Fibroblast of skin of scalp (primary cell): ENCODE measurements at regions not wholly inside any gene's neighbourhood (a gene's known extent, or its start where the extent isn't known, plus 50 kb on each side); places are given as distances from the start of the nearest gene placed in this dataset.
"Not testable (repeated sequence)": the region's sequence is repeated elsewhere in the genome, so short reads cannot be mapped to it uniquely, and the experiment has no call there.

Source experiments
- DNase-seq: peaks from one replicate; pipeline ENCODE4 v3.0.0-alpha.2; 2013

DNA sequence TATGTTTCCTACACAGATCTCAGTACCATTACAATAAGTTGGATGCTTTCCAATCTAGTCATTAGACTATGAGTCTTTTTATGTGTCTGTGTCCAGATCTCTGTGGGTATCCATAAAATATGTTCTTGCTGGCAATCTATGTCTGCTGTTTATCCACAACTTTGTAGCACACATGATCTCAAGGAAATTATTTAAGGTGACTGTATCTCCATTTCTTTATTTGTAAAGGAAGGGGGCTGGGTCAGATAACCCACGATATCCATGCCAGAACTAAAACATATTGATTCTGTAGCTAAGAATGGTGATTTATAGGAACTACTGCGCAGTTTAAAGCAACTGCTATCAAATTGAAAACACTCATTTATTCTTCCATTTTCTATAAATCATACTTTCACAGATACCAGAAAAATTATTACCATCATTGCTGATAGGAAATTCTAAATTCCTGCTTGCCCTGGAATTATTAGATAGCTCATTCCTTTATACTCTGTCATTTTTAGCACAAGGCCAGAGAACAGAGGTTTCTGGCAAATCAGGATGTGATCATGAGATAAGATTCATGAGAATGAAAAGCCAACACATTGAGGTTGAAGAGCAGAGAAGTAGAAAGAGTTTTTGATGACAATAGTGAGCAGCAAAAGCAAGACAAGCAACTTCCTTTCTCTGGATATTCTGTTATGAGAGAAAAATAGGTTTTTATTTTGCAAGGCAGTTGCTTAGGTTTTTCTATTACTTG is 851.4 kb upstream of the CITED2 start:
- DNase-seq: peak; percentile 65

DNA sequence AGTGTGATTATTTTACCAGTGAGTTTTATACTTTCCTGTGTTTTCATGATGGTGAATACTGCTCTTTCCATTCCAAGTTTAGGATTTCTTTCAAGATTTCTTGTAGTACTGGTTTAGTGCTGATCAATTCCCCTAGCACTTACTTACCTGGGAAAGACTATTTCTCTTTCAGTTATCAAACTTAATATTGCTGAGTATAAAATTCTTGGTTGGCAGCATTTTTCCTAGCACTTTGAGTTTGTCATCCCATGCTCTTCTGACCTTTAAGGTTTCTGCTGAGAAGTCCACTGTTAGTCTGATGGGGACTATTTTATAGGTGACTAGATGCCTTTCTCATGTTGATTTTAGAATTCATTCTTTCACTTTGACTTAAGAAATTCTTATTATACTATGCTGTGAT is 842.8 kb upstream of the CITED2 start:
- DNase-seq: no peak

DNA sequence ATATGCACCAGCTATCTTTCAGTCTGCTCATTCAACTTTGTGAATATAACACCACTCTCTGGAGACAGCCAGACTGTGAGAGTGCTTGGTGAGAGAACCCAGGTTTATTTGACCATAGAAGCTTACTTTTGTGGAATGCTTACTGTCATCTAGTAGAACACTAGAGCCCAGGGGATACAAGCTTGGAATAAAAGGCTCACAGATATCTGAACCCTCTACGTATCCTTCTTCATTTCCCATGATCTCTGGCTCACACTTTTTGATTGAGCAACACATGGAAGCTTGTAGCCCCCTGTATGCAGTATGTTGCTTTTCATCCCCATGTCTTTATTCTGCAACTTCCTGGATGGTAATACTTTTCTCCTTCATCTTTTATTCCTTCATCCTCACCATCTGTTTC is 835.3 kb upstream of the CITED2 start:
- DNase-seq: no peak

GRCh38 chr6:140208286-140208685 is 833.8 kb upstream of the CITED2 start:
- DNase-seq: peak; percentile 19

- DNase-seq: no peak
Measured at GRCh38 chr6:140205795-140206593, 831.5 kb upstream of the CITED2 start.

DNA sequence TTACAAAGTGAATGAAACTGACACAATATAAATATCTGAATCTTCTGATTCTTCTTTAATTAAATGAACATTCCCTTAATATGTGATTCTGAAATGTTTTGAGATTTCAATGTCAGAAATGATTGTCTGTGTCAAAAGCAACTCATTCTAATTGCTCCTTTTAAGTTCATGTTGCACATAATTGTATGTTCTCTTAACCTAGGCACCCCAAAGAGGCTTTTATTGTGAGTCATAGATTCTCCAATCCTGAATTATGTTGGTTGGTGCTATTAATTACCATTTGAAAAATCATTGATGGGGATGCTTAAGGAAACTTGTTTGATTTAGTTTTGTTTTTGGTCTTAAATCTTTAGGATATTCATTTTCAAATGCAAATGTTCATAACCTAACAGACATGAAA is 829.7 kb upstream of the CITED2 start:
- DNase-seq: no peak

DNA sequence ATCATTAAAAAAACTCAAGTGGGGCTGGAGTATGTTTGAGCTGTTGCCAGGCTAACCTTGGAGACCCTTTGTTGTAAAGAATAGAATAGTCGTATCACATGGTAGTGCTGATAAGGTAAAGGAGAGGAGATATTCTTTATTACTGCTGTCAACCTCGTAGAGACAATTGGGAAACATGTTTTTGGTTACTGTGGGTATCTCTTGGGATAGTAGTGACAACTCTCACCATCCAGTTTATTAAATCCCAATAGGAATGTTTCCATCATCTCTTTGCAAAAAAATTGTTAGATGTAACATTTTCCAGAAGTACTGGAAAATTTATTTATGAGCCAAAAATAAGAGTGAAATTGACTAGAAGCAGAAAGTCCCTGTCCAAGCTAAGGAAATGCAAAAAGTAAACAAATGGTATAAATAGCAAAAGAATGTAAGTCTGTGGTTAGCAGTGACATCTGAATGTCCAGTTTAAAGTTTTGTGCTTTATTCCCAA is 829.3 kb upstream of the CITED2 start:
- DNase-seq: peak; percentile 89

GRCh38 chr6:140202964-140203515 is 828.6 kb upstream of the CITED2 start:
- no peak for DNase-seq

GRCh38 chr6:140201787-140202458 is 827.5 kb upstream of the CITED2 start:
- DNase-seq: peak; percentile 36

GRCh38 chr6:140193269-140193668 is 818.8 kb upstream of the CITED2 start:
- DNase-seq: no peak

DNA sequence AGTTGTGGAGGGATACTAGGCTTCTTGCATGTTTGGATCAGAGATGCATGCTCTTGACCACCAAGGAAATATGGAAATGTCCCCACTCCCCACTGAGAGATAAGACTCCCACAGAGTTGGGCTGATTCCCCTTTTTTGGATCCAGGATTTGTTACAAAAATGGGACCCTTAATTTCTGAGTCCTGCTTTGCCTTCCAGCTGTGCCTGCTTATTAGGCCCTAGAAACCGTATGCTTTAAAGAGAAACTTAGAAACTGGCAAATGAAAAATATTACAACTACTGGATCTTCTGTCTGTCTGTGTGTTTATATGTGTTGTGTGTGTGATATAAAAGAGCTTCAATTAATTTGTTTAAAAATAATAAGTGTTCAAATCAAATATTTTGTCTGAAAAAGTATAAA is 817.6 kb upstream of the CITED2 start:
- DNase-seq: no peak

DNA sequence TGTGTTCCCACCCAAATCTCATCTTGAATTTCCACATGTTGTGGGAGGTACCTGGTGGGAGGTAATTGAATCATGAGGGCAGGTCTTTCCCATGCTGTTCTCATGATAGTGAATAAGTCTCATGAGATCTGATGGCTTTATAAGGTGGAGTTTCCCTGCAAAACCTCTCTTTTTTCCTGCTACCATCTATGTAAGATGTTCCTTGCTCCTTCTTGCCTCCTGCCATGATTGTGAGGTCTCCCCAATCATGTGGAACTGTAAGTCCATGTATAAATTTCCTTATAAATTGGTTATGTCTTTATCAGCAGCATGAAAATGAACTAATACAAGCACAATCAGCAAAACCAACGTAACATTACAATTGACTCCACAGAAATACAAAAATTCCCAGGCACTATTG is 814.8 kb upstream of the CITED2 start:
- DNase-seq: not testable (repeated sequence)

- no peak for DNase-seq
Measured at GRCh38 chr6:140185991-140186390, 811.5 kb upstream of the CITED2 start.

DNA sequence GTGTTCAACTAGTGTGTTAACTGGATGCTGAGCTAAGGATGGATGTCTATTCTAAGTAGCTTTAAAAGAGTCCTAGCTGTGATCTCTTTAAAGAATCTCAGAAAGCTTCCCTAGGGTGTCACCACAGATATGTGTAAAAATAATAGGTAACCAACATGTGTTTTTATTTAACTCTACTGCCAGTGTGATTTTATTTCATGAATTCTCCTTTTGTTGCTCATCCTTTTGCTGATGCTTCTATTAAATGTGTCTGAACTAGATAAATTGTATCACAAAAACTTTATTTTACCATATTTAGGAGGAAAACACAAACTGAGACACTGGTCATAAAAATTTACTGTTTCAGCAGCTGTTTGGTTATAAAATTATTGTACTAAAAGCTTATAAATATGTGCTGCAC is 809.4 kb upstream of the CITED2 start:
- DNase-seq: peak; percentile 93

DNA sequence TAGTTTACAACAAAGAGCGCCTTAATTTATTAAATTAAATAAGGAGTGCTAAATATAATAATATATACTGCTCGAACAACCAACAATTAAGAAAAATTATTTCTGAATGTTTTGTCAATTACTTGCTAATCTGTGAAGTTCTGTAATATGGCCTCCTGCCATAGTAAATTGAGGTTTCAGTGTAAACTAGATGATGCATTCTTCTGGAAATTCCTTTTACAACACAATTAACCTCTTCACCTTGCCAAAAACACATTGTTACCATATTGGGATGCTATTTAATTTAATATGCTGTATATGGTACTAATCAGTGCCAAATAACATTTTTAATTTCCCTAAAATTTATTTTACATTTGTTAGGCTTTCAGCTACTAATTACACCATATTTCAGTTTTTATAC is 808.4 kb upstream of the CITED2 start:
- peak; percentile 58 for DNase-seq

- DNase-seq: peak; percentile 90
Measured at GRCh38 chr6:140181876-140182275, 807.4 kb upstream of the CITED2 start.

GRCh38 chr6:140180306-140180705 is 805.9 kb upstream of the CITED2 start:
- no peak for DNase-seq

- DNase-seq: peak; percentile 86
Measured at GRCh38 chr6:140178935-140179334, 804.5 kb upstream of the CITED2 start.

- peak; percentile 58 for DNase-seq
Measured at GRCh38 chr6:140178520-140178919, 804.1 kb upstream of the CITED2 start.

DNA sequence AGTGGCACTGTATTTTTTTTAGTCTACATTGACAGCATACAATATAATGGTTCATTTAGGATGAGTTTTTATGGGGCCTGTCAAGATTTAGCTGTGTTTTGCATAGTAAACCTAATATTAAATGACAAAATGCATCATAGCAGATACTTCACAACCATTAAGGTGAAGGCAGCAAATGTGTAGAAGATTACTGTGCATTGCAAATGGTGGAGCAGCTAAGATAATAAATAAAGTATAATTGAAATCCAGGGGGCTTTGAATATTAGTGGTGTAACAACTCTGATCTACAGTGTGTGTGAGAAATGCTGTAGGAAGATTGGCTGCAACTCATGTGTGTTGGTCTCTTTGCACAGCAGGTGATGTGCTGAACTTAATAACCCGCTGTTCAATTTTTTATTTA is 801.9 kb upstream of the CITED2 start:
- no peak for DNase-seq

- no peak for DNase-seq
Measured at GRCh38 chr6:140175486-140175885, 801.0 kb upstream of the CITED2 start.

GRCh38 chr6:140174524-140174923 is 800.1 kb upstream of the CITED2 start:
- DNase-seq: peak; percentile 93

DNA sequence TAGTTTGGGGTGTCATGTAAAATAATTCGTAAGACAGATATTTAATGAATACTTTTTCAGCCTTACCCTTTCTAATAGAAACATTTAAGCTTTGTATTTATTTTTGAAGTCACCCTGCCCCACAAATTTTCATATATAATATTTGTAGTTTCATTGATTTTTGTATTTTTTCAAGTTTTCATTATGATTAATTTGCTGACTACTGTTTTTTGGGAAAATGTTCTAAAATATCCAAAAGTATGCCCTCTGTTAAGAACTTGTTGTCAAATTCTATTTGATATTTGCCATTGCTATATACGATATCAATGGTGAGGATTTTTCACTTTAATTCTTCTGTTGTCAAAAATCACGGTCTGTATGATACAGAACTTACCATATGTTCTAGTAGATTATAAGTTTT is 793.9 kb upstream of the CITED2 start:
- DNase-seq: no peak
